ELF-1 (cell line): ENCODE measurements at regions not wholly inside any gene's neighbourhood (a gene's known extent, or its start where the extent isn't known, plus 50 kb on each side); places are given as distances from the start of the nearest gene placed in this dataset.
"Not testable (repeated sequence)": the region's sequence is repeated elsewhere in the genome, so short reads cannot be mapped to it uniquely, and the experiment has no call there.

ENCODE experiments used
- DNase-seq: peaks from one replicate; pipeline ENCODE4 v3.0.0-alpha.2; 2016; ENCODE audit warnings: low read depth, low spot score

DNA sequence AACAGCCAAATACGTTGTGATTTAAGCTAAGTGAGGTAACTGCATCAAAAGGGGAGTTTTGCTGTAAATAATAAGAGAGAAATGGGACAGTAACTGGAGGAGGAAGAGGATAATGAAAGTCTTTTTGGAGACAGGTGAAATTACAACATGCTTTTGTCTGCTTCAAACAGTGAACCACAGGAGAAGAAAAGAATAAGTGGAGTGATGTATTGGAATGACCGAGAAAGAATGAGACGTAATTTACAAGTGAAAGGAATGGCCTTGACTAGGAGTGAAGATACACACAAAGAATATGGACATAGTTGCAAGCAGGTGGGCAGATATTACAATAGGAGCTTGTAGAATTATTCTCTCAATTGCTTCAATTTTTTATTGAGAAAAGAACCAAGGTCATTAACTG lies 550.8 kb downstream of the DIPK2A start:
- no peak for DNase-seq

DNA sequence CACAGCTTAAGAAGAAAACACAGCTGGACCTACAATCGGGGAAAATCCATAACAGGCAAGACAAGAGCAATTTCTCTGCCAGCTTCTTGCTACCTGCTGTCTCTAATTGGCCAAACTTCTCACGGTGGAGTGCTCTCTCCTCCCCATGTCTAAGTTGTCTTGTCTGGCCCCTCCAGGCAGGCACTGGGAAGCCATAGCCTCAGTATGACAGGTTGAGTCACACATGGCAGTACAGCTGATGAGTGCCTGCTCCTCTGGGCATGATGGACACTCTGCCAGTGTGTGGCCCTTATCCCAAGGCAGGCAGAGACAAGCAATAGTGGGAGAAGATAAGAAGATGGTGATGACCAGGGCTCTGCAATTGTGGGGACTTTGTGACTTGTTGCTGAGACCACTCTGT lies 551.8 kb downstream of the DIPK2A start:
- no peak for DNase-seq

DNA sequence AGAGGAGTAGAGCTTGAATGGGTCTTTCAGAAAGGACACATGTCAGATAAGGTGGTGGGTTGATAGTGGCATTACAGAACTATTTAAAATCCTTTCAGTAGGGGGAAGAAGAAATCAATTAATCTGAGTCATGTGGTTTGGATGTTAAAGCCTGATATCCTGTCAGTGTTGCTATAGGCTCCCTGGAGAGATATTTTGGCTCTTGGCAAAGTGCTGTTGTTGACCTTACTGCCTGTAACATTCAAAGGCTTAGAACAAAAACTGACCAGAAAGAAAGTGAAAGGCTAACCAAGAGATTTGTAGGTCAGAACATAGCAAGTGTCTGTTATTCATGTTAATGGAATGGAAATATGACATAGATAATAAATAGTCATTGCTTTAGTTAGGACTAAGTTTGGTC lies 552.9 kb downstream of the DIPK2A start:
- DNase-seq: no peak

DNA sequence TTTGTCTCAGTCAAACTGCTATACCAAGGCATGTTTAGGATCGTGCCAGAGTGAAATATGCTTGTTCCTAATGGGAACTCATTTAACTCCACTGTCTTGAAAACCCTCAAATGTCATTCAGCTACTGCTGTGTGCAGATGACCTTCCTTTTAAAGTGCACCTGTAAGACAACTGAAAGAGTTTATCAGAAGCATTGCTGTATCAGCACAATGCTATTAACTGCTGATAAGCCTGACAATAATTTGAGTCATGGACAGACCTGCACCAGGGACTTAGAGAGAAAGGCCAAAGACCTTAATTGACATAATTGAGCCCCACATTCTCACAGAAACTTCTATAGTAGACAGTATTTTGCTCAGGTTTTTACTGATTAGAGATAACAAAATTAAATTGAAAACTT lies 557.9 kb downstream of the DIPK2A start:
- no peak for DNase-seq

DNA sequence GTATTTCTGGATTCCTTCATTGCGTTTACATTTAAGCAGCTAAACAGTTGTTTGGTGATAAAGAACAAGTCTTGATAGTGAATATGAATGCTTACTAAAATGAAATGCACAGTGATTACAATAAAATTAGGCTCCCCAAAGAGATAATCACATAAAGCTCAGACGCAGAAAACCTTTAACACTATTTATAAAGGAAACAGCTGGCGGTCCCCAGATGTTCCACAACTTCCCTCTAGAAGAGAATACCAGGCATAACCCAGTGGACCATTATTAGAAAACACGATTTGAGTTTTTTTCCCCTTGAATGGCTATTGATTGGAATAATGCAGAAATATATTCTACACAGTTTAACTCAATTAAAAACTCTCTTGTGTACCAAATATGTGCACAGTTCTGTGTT lies 573.2 kb downstream of the DIPK2A start:
- DNase-seq: no peak

DNA sequence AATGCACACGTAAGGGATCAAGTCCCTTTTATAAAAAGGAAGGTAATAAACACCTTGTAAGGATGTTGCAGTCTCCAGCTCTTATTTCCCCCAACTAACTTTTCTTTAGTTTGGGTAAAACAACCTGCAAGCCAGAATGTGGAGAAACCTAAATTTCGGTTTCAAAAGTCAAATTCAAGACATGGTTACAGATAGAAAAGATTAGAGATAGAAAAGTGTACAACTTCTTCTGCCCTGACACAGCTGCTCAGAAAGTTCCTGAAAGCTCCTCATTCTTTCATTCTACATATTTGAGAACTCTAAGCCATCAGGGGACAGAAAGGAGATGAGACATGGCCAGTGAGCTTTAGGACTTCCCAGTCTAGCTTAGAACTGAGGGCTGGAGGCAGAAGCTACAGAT lies 574.9 kb downstream of the DIPK2A start:
- no peak for DNase-seq

DNA sequence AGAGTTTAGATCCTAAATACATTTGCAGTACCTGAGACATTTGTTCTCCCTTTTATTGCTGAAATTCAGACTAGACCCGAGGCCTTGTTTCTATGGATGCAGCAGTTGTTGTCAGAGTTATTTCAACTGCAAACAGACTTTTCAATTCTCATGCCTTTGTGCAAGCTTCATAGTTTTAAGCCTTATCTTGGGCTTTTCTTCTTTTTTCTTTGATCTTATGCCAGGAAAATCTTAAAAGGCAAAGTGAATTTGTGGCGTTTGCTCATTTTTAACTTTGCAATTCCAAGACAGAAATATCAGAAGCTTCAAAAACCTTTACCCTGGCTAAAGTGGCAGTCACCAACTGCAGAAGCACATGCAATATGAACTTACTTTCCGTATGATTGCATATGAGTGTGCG lies 576.7 kb downstream of the DIPK2A start:
- DNase-seq: no peak

DNA sequence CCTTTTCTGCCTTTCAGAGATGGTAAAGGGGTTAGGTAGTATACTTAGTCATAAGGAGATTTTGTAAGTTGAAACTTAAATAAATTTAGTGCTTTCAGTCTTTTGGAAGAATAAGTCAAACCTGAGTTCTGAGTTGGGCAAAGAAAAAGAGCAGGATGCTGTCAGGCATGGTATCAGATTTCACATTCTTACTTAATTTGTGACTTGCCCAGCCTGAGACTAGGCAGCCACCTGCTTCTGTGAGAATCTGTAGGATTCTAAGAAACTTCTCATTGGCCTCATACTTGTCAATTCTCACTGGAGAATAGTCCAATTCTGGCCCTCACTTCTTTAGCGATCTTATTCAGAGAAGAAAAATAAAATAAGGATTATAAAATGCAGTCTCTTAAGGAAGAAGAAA lies 577.5 kb downstream of the DIPK2A start:
- peak; percentile 17 for DNase-seq

DNA sequence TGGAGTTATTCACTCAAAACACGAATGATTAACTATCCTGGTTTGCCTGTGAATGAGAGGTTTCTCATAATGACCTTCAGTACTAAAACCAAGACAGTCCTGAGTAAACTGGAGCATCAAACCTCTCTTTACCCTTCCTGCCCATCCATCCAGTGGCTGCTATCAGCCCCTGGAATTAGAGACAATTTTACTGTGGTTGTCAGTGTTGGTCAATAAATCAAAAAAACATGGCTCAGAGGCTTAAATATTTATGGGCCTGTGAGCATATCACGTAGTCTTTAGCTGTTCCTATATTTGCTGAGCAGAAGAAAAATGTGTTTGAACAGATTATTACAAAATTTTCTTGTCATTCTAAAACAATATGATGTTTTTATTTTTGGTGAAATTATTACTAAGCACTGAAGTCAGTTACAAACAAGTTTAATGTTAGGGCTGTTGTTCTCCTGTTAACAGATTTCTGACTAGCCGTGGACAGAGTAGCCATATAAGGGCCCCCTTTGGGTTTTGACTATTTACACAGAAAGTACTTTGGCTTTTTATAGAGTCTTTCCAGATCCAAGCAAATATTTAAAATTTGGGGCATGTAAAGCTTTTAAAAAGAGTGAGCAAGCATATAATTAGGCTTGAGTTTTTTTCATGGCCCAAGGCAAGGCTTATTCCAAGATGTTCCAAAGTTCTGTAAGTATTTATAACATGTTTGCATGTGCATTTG lies 580.9 kb downstream of the DIPK2A start:
- no peak for DNase-seq

DNA sequence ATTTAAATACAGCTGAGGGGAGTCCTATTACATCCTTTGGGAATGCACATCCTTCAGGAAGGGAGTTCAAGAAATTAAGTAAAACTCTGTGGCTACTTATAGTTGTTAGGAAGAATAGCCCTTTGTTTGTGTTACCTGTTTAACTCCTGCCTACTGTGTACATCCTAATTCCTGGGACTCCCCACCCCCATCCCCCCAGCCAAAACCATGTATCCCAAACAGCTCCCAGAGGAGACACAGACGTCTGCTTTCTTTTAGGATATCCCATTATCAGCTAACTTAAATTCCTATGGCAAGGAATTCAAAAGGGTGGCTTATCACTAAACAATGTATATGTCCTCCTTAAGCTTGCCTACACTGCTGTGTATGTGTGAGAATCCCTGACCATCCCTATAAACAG lies 581.7 kb downstream of the DIPK2A start:
- peak; percentile 18 for DNase-seq

DNA sequence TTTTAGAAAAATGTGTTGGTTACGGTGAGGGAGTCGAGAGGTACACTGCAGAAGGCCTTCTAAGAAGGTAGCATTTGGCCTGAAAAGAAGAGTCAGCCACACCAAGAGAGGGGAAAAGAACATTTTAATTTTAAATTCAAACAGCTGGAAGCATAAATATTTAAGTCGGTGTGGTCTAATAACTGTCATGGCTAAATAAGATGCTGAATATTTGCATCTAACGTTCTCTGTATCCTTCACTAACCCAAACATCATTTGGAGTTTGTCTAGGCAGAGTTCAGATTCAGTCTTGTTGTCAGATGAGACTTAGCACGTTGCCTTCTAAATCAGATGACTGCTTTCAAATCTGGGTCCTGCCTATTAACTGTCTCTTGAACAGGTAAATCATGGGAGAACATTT lies 583.3 kb downstream of the DIPK2A start:
- DNase-seq: no peak

DNA sequence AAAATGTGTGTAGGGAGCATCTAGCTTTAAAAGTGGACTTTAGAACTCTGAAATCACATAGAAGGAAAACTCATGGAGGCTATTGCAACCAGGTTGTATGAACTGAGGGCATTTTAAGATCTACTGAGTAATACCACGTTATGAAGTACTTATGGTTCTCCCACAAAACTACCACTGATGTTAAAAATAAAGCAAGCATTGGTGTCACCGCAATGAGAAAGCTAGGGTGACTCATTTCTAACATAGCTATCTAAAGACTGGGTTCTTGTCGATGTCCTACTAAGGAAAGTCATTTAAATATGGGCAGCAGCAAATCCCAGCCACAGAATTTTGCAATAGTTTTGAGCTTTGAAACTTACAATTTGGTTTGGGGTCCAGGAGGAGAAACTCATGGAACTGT lies 584.8 kb downstream of the DIPK2A start:
- DNase-seq: no peak

DNA sequence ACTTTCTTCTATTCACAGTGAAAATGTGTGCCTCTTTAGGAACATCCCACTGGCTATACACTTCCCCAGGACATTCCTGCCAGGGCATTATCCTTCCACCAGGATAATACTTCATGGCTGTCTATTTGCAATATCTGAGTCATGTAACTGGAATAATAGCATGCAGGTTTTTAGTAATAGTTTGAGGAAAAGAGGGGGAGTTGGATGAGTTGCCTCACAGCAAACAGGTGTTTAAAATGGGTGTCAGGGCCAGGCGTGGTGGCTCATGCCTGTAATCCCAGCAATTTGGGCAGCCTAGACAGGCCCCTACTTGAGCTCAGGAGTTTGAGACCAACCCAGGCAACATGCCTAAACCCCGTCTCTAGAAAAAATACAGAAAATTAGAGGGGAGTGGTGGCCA lies 585.9 kb downstream of the DIPK2A start:
- no peak for DNase-seq

DNA sequence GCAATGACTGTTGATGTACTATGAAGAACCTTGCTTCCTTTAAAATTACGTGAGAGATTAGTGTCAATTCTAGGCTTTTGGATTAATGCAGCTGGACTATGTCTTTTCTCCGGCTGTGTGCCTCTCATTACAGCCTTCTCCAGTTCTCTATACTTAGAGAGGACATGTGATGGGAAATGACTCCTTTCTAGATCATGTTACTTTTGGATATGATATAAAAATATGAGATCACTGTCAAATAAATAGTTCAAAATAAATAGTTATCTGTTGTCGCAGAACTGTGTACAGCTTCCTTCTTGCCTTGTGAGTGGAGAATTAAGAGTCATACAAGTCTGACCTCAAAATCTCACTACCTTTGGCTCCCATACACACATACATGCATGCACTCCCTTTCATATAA lies 592.4 kb downstream of the DIPK2A start:
- no peak for DNase-seq

DNA sequence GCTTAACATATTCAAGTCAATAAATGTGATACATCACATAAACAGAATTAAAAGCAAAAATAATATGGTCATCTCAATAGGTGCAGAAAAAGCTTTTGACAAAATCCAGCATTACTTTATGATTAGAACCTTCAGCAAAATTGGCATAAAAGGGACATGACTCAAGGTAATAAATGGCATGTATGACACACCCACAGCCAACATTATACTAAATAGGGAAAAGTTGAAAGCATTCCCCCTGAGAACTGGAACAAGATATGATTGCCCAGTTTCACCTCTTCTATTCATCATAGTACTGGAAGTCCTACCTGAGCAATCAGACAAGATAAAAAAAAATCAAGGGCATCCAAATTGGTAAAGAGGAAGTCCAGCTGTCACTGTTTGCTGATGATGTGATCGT lies 594.7 kb downstream of the DIPK2A start:
- no peak for DNase-seq

DNA sequence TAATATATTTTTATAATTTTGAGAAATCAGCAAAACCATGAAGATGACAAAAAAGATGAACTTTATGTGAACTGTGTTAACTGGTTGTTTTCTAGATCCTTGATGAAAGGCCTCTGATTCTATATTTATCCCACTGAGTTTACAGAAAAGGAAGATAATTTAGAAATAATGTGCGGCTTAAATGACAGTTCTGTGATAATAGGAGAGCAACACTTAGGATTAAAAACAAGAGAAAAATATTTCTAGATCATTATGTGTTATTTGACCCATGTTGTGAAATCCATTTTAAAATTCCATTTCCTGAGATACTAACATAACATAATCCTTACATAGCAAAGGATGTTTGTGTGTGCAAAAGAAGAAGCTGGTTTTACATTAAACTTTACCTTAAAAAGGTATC lies 598.0 kb downstream of the DIPK2A start:
- DNase-seq: no peak

DNA sequence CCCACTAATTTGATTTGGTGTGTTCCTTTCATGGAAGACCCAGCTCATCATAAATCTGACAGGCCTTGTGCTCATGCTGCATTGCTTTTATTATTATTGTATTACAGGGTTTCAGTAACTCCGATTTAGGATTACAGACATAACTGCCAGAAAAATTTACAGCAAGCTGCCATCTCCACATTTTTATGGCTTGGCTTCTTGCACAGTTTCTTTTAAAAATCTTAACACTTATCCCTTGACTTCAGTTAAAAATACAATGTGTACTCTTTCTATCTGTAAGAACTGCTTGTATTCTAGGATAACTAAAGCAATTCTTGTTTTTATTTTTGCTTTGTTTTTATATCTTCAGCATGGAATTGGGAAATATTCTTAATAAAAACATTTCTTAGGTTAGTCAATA lies 612.2 kb downstream of the DIPK2A start:
- DNase-seq: no peak

DNA sequence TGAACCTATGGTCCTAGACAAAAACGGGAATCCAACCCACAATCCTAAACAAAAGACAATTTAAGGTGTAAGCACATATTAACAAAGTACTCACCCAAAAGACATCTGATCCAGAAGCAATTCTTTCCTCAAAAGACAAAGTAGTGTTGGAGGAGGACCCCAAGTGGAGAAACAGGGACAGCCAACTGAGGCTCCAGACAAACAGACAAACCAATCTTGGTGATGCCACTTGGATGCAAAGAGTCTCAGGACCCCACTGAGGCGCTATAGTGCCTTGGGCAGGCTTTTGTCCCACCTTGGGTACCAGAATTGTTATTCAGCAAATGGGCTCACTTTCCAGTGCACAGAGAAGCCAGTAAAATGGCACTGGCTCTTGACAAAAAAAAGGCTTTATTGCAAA lies 613.8 kb downstream of the DIPK2A start:
- no peak for DNase-seq

DNA sequence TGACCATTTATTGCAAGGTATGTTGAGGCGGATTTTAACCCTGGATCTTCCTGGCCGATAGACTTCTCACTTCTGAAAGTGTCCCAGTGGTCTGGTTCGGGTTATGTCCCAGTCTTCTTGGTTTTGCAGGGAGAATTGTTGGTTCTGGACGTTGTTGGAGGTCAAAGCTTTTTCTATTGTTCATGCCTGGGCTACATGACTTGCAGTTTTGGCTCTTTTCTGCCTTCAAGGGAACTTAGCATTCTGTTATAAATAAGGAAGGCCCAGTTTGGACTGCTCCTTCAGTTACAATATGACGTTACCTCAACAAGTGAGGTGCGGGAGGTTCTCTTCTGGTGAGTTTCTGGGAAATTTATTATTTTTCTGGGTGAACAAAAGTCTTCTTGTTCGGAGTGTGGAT lies 614.3 kb downstream of the DIPK2A start:
- no peak for DNase-seq

DNA sequence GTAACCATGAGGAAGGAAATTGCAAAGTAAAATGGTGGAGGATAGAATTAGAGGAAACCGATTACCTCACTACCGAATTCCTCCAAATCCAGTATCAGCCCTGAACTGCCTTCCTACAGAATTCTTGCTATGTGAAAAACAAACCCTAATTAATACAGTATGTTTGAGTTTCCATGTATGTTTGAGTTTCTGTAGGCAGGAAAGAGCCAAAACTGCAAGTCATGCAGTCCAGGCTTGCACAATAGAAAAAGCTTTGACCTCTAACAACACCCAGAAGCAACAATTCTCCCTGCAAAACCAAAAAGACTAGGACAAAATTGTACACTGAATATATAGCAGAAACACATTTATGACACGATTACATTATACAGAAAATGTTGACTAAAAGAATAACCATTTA lies 614.8 kb downstream of the DIPK2A start:
- DNase-seq: no peak

DNA sequence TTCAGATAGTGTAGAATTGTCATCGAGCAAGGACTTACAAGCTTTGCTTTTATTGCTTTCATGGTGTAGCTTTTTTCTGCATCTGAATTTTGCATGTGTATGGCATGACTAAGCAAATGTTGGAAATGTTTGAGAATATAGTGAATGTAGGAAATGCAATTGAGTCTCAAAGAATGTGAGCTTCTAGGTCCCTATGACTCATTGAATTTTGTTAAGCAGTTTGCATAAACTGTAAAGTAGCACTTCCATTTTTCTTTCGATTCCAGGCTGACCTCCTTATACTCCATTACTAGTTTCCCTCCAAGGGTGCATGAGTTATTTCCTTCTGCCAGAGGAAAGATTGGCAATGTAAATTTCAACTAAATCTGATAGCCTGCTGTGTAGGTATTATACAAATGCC lies 619.2 kb downstream of the DIPK2A start:
- no peak for DNase-seq

DNA sequence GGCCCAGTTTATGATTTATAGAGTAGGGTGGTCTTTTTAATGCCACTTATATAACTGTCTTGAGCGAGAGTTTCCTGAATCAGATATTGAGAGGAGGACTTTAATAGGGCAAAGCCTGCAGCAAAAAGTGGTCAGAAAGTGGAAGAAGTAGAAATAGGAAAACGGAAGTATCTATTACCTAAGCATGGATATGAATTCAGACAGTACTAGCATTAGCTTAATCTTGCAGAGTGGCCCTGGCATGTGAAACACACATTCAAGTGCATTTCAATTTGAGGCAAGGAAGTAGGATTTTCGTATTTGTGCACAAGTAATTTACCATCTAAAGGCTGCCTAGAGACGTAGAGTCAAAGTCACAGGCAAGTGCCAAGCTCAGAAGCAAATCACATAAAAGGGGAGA lies 622.3 kb downstream of the DIPK2A start:
- DNase-seq: no peak

DNA sequence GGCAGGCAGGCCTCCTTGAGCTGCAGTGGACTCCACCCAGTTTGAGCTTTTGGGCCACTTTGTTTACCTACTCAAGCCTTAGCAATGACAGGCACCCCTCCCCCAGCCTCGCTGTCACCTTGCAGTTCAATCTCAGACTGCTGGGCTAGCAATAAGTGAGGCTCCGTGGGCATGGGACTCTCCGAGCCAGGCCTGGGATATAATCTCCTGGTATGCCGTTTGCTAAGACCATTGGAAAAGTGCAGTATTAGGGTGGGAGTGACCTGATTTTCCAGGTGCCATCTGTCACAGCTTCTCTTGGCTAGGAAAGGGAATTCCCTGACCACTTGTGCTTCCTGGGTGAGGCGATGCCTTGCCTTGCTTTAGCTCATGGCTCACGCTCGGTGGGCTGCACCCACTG lies 648.6 kb downstream of the DIPK2A start:
- not testable (repeated sequence) for DNase-seq

DNA sequence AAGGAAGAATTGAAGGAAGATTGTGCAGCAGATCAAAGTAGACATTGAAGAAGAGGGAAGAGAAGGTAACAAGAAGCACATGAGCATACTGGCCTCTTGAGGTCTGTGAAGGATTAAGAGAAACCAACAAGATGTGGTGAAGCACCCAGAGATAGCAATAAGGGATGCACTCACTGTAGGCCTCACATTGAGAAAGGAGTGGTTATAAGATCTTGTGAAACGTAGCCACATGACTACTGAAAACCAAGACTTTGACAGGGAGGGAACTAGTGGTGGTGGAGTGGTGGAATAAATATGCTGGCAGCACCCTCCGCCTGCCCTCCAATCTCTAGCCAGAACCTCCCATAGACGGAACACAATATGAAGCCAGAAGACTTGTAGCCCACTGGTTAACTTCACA lies 651.2 kb downstream of the DIPK2A start:
- DNase-seq: no peak
